Chondrocyte (in vitro differentiated cells): ENCODE measurements at regions not wholly inside any gene's neighbourhood (a gene's known extent, or its start where the extent isn't known, plus 50 kb on each side); places are given as distances from the start of the nearest gene placed in this dataset.

Experiments
- DNase-seq: peaks from one replicate; pipeline ENCODE4 v3.0.0; 2021; ENCODE audit warnings: mixed read lengths, low spot score
- H3K27ac Mint-ChIP-seq: one replicate; pipeline ENCODE4 v1.8.0; 2021; ENCODE audit warnings: mild to moderate bottlenecking, moderate library complexity, mixed read lengths; ENCODE audit not compliant: unreplicated experiment
- H3K27me3 Mint-ChIP-seq: 2 replicates; pipeline ENCODE4 v1.8.0; 2021; ENCODE audit warnings: low read depth, mixed read lengths
- H3K36me3 Mint-ChIP-seq: 2 replicates; pipeline ENCODE4 v1.8.0; 2021; ENCODE audit warnings: low read depth, mixed read lengths
- H3K4me1 Mint-ChIP-seq: 2 replicates; pipeline ENCODE4 v1.8.0; 2021; ENCODE audit warnings: low read depth, mild to moderate bottlenecking, mixed read lengths
- H3K4me3 Mint-ChIP-seq: one replicate; pipeline ENCODE4 v1.8.0; 2021; ENCODE audit warnings: mild to moderate bottlenecking, moderate library complexity, mixed read lengths; ENCODE audit not compliant: unreplicated experiment
- H3K9me3 Mint-ChIP-seq: 2 replicates; pipeline ENCODE4 v1.8.0; 2021; ENCODE audit warnings: low read depth, mixed read lengths
- TF ChIP-seq, protein P1 (sequence below): fragments of 200-600 bp; sonication (generic); IDR thresholded peaks from 2 replicates; pipeline ENCODE4 v1.5.0; 2021; ENCODE audit warnings: antibody characterized with exemption, mild to moderate bottlenecking, moderate library complexity

DNA sequence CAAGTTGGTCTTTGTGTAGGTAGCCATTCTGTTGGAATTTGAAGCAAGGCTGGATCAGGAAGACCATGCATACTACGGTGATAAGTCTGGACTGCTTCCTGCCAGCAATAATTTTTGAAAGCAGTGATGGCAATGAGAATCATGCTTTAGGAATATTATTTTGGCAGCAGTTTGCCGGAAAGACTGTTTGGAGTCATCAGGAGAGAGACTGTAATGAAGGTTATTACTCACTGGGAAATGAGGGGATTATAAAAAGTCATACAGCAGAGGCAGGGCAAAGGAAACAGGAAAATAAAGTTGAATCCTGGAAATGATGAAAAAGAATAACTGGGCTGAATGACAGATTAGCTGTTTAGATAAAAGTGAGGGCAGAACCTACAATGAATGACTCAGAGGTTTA is 1136.8 kb upstream of the AUTS2 start:
- H3K4me3 Mint-ChIP-seq: no peak overlapping the region
- no peak for DNase-seq
- peaks cover 2% of the 10 kb centered on the region for H3K27me3 Mint-ChIP-seq
- no peaks in the 10 kb centered on the region for H3K36me3 Mint-ChIP-seq
- peaks cover 33% of the 10 kb centered on the region for H3K4me1 Mint-ChIP-seq
- H3K27ac Mint-ChIP-seq: peak overlapping the region; percentile 18
- TF ChIP-seq, protein P1, sequence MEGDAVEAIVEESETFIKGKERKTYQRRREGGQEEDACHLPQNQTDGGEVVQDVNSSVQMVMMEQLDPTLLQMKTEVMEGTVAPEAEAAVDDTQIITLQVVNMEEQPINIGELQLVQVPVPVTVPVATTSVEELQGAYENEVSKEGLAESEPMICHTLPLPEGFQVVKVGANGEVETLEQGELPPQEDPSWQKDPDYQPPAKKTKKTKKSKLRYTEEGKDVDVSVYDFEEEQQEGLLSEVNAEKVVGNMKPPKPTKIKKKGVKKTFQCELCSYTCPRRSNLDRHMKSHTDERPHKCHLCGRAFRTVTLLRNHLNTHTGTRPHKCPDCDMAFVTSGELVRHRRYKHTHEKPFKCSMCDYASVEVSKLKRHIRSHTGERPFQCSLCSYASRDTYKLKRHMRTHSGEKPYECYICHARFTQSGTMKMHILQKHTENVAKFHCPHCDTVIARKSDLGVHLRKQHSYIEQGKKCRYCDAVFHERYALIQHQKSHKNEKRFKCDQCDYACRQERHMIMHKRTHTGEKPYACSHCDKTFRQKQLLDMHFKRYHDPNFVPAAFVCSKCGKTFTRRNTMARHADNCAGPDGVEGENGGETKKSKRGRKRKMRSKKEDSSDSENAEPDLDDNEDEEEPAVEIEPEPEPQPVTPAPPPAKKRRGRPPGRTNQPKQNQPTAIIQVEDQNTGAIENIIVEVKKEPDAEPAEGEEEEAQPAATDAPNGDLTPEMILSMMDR: no peak
- H3K9me3 Mint-ChIP-seq: peaks cover 5% of the 10 kb centered on the region

DNA sequence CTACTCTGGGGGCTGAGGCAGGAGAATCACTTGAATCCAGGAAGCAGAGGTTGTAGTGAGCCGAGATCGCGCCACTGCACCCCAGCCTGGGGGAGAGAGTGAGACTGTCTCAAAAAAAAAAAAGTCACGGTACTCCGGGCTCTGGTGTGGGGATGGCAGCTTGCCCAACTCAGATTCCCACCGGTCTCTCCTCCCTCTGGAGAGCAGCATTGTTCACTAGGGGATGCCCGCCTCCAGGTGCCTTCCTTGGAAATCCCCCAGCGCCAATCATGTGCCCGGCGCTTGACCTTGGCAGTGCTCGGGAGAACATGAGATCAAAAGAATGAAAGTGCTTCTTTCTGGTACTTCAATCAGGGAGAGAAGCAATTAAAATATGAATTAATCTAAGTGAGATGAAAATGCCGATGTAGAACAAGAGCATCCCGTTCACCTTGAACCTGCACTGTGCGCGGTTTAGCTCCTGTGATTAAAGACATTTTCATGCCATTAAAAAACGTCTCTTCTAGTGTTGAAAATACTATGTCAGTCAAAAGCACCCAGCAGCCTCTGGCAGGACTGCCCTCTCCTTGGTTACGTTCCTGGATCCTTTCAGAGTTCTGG is 1127.3 kb upstream of the AUTS2 start:
- no peak for DNase-seq
- Mint-ChIP-seq H3K27ac (no peak overlapping the region), H3K4me1 (no peaks in the 10 kb centered on the region), H3K27me3 (peaks cover 23% of the 10 kb centered on the region), H3K36me3 (no peaks in the 10 kb centered on the region), H3K4me3 (no peak overlapping the region), H3K9me3 (no peaks in the 10 kb centered on the region)
- TF ChIP-seq, protein P1: no peak

DNA sequence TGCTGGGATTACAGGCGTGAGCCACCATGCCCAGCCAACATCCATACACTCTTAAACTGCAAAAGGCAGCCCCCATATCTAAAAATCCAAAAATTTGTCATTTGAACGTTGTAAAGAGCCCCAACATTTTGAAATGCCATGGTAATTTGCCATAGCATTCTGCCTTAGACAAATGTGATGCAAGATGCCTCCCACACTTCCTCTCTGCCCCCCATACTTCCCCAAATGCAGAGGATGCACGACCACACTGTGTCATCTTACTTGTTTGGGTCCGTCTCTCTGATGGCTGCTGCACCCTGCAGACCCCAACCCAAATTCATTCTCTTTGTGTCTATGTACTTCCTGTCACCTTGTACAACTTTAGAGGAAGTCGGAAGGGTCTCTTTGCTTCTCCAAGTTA is 1125.6 kb upstream of the AUTS2 start:
- TF ChIP-seq, protein P1: no peak
- H3K9me3 Mint-ChIP-seq: no peaks in the 10 kb centered on the region
- H3K4me1 Mint-ChIP-seq: no peaks in the 10 kb centered on the region
- peaks cover 27% of the 10 kb centered on the region for H3K27me3 Mint-ChIP-seq
- H3K36me3 Mint-ChIP-seq: no peaks in the 10 kb centered on the region
- H3K27ac Mint-ChIP-seq: no peak overlapping the region
- no peak for DNase-seq
- H3K4me3 Mint-ChIP-seq: no peak overlapping the region

DNA sequence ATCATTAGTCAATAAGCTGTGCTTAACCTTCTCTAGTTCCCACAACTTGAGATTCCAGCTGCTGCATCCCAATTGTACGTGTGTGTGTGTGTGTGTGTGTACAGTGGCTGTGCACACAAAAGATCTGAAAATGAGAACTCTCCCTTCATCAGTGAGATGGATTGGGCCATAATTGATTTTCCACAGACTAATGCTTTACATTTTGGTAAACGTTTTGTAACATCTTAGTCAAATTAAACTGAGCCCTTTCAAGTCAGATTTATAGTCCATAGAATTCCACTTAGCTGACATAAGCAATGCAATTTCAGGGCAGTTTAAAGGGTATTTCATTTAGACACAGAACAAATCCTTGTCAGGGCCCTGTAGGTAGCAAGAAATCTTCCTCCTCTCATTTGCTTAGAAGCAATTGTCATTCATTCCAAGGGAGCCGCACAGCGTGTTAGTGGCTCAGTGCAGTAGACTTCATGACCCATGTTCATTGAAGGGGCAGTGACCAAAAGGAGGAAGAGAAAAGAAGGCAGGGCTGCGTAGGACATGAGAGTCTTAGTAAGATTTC is 1123.5 kb upstream of the AUTS2 start:
- no peak overlapping the region for H3K4me3 Mint-ChIP-seq
- H3K36me3 Mint-ChIP-seq: no peaks in the 10 kb centered on the region
- no peak for DNase-seq
- no peak overlapping the region for H3K27ac Mint-ChIP-seq
- no peaks in the 10 kb centered on the region for H3K9me3 Mint-ChIP-seq
- TF ChIP-seq, protein P1: no peak
- H3K27me3 Mint-ChIP-seq: peaks cover 26% of the 10 kb centered on the region
- H3K4me1 Mint-ChIP-seq: no peaks in the 10 kb centered on the region

DNA sequence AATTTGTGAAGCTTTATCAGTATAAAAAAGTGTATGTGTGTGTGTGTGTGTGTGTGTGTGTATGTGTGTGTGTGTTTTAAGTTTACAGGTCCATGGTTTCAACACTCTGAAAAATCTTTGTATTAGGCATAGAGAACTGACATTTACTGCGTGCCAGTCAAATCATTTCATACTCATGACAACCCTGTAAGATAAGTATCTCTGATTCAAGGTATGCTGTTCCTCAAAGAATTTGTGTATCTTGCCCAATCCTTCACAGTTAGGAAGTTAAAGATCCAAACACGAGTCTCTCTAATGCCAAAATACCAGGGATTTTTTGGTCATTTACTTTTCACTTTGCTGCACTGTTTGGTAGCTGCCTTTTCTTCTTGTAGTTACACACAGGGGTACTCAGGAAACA is 1121.3 kb upstream of the AUTS2 start:
- Mint-ChIP-seq H3K36me3 (no peaks in the 10 kb centered on the region), H3K4me1 (no peaks in the 10 kb centered on the region), H3K9me3 (no peaks in the 10 kb centered on the region), H3K27me3 (peaks cover 18% of the 10 kb centered on the region), H3K4me3 (no peak overlapping the region), H3K27ac (no peak overlapping the region)
- DNase-seq: no peak
- TF ChIP-seq, protein P1: no peak
